ENCODE measurements at regions not wholly inside any gene's neighbourhood (a gene's known extent, or its start where the extent isn't known, plus 50 kb on each side); places are given as distances from the start of the nearest gene placed in this dataset.

GRCh38 chr13:82739881-82740280, 1142.4 kb downstream of the SLITRK1 start:
- H3K27me3 Mint-ChIP-seq: no peaks in the 10 kb centered on the region
- DNase-seq (ENCODE audit: low spot score in 2 of 2) (no peak), ATAC-seq (replicated peaks; ENCODE audit: extremely low read depth, poor library complexity, severe bottlenecking) (no peak)
- H3K27ac Mint-ChIP-seq (ENCODE audit: low read depth): no peak overlapping the region
- H3K36me3 Mint-ChIP-seq (ENCODE audit: insufficient read depth): peaks cover 2% of the 10 kb centered on the region
- H3K9me3 Mint-ChIP-seq: peaks cover 12% of the 10 kb centered on the region
- no peaks in the 10 kb centered on the region for H3K4me1 Mint-ChIP-seq
- no peak overlapping the region for H3K4me3 Mint-ChIP-seq

DNA sequence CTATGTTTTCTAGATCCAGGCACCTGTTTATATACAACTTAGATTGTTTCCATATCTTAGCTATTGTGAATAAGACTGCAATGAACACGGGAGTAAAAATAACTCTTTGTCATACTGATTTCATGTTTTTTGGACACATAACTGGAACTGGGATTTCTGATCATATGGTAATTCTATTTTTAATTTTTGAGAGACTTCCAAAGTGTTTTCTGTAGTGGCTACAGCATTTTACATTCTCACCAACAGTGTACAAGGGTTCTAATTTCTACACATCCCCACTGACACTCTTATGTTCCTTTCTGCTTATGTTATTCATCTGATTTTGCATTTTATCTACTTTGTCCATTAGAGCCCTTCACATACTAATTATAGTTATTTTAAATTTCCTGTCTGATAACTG, 1152.9 kb downstream of the SLITRK1 start:
- no peak overlapping the region for H3K27ac Mint-ChIP-seq (ENCODE audit: low read depth)
- H3K4me3 Mint-ChIP-seq: no peak overlapping the region
- no peaks in the 10 kb centered on the region for H3K27me3 Mint-ChIP-seq
- no peaks in the 10 kb centered on the region for H3K4me1 Mint-ChIP-seq
- H3K9me3 Mint-ChIP-seq: peaks cover 16% of the 10 kb centered on the region
- ATAC-seq (replicated peaks; ENCODE audit: extremely low read depth, poor library complexity, severe bottlenecking) (no peak), DNase-seq (ENCODE audit: low spot score in 2 of 2) (no peak)
- H3K36me3 Mint-ChIP-seq (ENCODE audit: insufficient read depth): no peaks in the 10 kb centered on the region

GRCh38 chr13:82720986-82721385, 1161.3 kb downstream of the SLITRK1 start:
- Mint-ChIP-seq H3K4me3 (no peak overlapping the region), H3K36me3 (ENCODE audit: insufficient read depth) (no peaks in the 10 kb centered on the region), H3K27me3 (no peaks in the 10 kb centered on the region), H3K4me1 (no peaks in the 10 kb centered on the region), H3K9me3 (peaks cover 6% of the 10 kb centered on the region), H3K27ac (ENCODE audit: low read depth) (no peak overlapping the region)
- no peak for DNase-seq (ENCODE audit: low spot score in 2 of 2)
- ATAC-seq (replicated peaks; ENCODE audit: extremely low read depth, poor library complexity, severe bottlenecking): no peak

DNA sequence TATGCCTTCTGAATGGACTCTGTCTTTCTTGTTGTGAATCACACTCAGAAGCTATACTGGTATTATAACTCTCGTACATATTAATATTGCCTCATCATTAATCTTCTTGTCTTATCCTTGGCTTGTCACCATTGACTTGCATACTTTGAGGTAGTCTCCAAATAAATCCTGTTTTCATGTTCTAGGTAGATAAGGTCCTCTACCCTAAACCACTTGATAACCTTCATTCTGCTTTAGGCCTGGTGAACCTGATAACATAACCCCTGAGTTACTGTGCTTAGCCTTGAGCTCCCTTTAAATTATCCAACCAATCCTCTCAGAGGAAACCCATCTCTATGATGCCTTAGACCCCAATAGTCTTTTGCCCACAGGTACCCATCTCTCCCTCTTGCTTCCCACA, 1162.3 kb downstream of the SLITRK1 start:
- H3K36me3 Mint-ChIP-seq (ENCODE audit: insufficient read depth): no peaks in the 10 kb centered on the region

GRCh38 chr13:82717249-82717648, 1165.0 kb downstream of the SLITRK1 start:
- no peak overlapping the region for H3K4me3 Mint-ChIP-seq
- H3K9me3 Mint-ChIP-seq: peaks cover 12% of the 10 kb centered on the region
- DNase-seq (ENCODE audit: low spot score in 2 of 2): no peak
- no peaks in the 10 kb centered on the region for H3K36me3 Mint-ChIP-seq (ENCODE audit: insufficient read depth)
- H3K27me3 Mint-ChIP-seq: no peaks in the 10 kb centered on the region
- H3K4me1 Mint-ChIP-seq: no peaks in the 10 kb centered on the region
- ATAC-seq (replicated peaks; ENCODE audit: extremely low read depth, poor library complexity, severe bottlenecking): no peak
- no peak overlapping the region for H3K27ac Mint-ChIP-seq (ENCODE audit: low read depth)

More for the DNA sequence above, 1162.3 kb downstream of the SLITRK1 start:
- H3K9me3 Mint-ChIP-seq: peaks cover 11% of the 10 kb centered on the region
- DNase-seq (ENCODE audit: low spot score in 2 of 2): no peak
- H3K27me3 Mint-ChIP-seq: no peaks in the 10 kb centered on the region
- H3K4me1 Mint-ChIP-seq: no peaks in the 10 kb centered on the region
- no peak overlapping the region for H3K4me3 Mint-ChIP-seq
- H3K27ac Mint-ChIP-seq (ENCODE audit: low read depth): no peak overlapping the region
- ATAC-seq (replicated peaks; ENCODE audit: extremely low read depth, poor library complexity, severe bottlenecking): no peak

DNA sequence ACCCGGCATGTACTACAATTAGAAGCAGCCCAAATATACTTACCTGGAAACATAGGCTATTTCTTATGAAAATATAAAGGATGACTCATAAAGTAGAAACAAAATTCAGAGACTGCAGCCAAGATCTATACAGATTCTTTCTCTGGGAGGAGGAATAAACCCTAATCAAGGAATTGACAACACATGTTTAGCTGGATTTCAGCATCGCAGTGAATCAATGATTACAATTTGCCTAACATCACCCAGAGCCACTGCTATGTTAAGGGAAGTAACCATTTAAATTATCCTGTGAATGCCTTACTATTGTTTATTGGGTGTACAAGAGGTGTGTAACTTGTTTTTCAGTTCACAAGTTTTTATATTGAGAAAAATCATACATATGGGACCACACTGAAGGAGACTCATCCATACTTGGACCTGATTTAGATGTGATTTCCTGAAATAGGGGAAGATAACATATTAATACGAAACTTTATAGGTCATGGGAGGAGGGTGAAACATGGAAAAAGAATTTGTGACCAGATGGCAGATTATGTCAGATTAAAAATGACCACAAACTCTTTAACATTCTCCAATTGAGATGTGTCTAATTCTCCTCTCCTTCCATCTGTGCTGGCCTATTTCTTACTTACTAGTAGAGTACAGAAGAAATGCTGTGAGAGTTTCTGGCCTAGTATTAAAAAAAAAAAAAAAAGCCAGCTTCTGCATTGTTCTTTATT, 1168.4 kb downstream of the SLITRK1 start:
- DNase-seq (ENCODE audit: low spot score in 2 of 2) (no peak), ATAC-seq (replicated peaks; ENCODE audit: extremely low read depth, poor library complexity, severe bottlenecking) (no peak)
- no peaks in the 10 kb centered on the region for H3K27me3 Mint-ChIP-seq
- no peaks in the 10 kb centered on the region for H3K36me3 Mint-ChIP-seq (ENCODE audit: insufficient read depth)
- H3K9me3 Mint-ChIP-seq: peaks cover 6% of the 10 kb centered on the region
- H3K4me3 Mint-ChIP-seq: no peak overlapping the region
- H3K4me1 Mint-ChIP-seq: no peaks in the 10 kb centered on the region
- H3K27ac Mint-ChIP-seq (ENCODE audit: low read depth): no peak overlapping the region

DNA sequence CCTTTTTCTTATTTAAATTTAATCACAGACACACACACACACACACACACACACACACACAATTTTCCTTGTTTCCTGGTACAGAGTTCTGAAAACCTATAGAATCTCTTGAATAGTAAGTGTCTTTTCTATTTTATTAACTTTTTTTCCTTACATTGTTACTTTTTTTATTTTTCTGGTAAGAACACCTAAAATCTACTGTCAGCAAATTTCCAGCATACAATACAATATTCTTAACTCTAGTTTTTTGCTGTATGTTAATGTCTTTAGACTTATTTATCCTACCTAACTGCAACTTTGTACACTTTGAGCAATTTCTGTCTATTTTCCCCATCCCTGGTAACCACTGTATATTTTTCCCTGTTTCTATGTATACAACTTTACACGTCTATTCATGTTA, 1179.8 kb downstream of the SLITRK1 start:
- H3K9me3 Mint-ChIP-seq: peaks cover 6% of the 10 kb centered on the region
- H3K36me3 Mint-ChIP-seq (ENCODE audit: insufficient read depth): peaks cover 2% of the 10 kb centered on the region
- H3K27ac Mint-ChIP-seq (ENCODE audit: low read depth): no peak overlapping the region

GRCh38 chr13:82701020-82701419, 1181.3 kb downstream of the SLITRK1 start:
- H3K4me1 Mint-ChIP-seq: no peaks in the 10 kb centered on the region
- H3K27ac Mint-ChIP-seq (ENCODE audit: low read depth): no peak overlapping the region
- no peaks in the 10 kb centered on the region for H3K27me3 Mint-ChIP-seq

More for the DNA sequence above, 1179.8 kb downstream of the SLITRK1 start:
- H3K4me1 Mint-ChIP-seq: no peaks in the 10 kb centered on the region
- ATAC-seq (replicated peaks; ENCODE audit: extremely low read depth, poor library complexity, severe bottlenecking) (no peak), DNase-seq (ENCODE audit: low spot score in 2 of 2) (no peak)
- no peaks in the 10 kb centered on the region for H3K27me3 Mint-ChIP-seq
- H3K4me3 Mint-ChIP-seq: no peak overlapping the region

DNA sequence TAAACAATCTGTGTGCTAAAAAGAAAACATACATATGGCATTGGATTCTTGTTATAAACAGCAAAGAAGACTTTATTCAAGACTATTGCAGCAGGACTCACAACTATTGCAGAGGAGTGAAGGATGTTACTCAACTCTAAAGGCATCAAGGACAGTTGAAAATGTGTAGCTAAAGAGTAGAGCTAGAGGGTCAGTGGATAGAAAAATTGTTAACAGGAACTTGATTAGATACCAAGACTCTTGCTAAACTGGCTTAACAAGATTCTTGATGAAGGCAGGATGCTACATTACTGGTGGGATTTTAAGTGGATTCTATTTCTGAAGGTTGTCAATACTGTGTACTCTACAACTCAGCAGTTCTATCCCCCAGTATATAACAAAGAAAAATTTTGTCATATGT, 1183.3 kb downstream of the SLITRK1 start:
- no peak for DNase-seq (ENCODE audit: low spot score in 2 of 2)
- no peaks in the 10 kb centered on the region for H3K36me3 Mint-ChIP-seq (ENCODE audit: insufficient read depth)

More at GRCh38 chr13:82701020-82701419, 1181.3 kb downstream of the SLITRK1 start:
- no peak for DNase-seq (ENCODE audit: low spot score in 2 of 2)
- ATAC-seq (replicated peaks; ENCODE audit: extremely low read depth, poor library complexity, severe bottlenecking): no peak
- Mint-ChIP-seq H3K9me3 (no peaks in the 10 kb centered on the region), H3K4me3 (no peak overlapping the region), H3K36me3 (ENCODE audit: insufficient read depth) (peaks cover under 1% of the 10 kb centered on the region)

GRCh38 chr13:82698383-82698782, 1183.9 kb downstream of the SLITRK1 start:
- Mint-ChIP-seq H3K36me3 (ENCODE audit: insufficient read depth) (no peaks in the 10 kb centered on the region), H3K27me3 (no peaks in the 10 kb centered on the region), H3K4me3 (no peak overlapping the region), H3K4me1 (no peaks in the 10 kb centered on the region), H3K9me3 (no peaks in the 10 kb centered on the region), H3K27ac (ENCODE audit: low read depth) (no peak overlapping the region)
- ATAC-seq (replicated peaks; ENCODE audit: extremely low read depth, poor library complexity, severe bottlenecking) (no peak), DNase-seq (ENCODE audit: low spot score in 2 of 2) (no peak)

More for the DNA sequence above, 1183.3 kb downstream of the SLITRK1 start:
- Mint-ChIP-seq H3K27ac (ENCODE audit: low read depth) (no peak overlapping the region), H3K9me3 (no peaks in the 10 kb centered on the region), H3K4me3 (no peak overlapping the region), H3K4me1 (no peaks in the 10 kb centered on the region), H3K27me3 (no peaks in the 10 kb centered on the region)
- ATAC-seq (replicated peaks; ENCODE audit: extremely low read depth, poor library complexity, severe bottlenecking): no peak

DNA sequence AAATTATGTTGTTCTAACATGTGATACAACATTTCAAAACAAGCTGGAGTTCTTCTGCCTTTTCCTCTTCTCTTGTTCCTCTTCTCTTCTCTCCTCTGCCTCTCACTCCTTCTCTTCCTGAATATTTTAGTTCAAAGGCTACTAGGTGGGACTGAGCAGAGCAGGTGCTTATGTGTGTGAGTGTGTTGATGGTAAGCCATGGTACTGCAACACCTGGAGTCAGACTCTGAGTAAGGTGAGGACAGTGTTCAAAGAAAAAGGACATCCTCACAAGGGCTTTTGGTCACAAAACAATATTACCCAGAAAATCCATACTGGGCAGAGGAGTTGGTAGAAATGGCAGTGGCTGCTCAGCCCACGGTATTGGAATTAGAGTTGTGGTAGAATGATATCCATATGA, 1188.7 kb downstream of the SLITRK1 start:
- H3K27ac Mint-ChIP-seq (ENCODE audit: low read depth): no peak overlapping the region
- ATAC-seq (replicated peaks; ENCODE audit: extremely low read depth, poor library complexity, severe bottlenecking): no peak
- H3K4me3 Mint-ChIP-seq: no peak overlapping the region
- no peak for DNase-seq (ENCODE audit: low spot score in 2 of 2)
- no peaks in the 10 kb centered on the region for H3K9me3 Mint-ChIP-seq
- no peaks in the 10 kb centered on the region for H3K36me3 Mint-ChIP-seq (ENCODE audit: insufficient read depth)
- H3K4me1 Mint-ChIP-seq: peaks cover 12% of the 10 kb centered on the region
- no peaks in the 10 kb centered on the region for H3K27me3 Mint-ChIP-seq

GRCh38 chr13:82688400-82688994, 1193.8 kb downstream of the SLITRK1 start:
- Mint-ChIP-seq H3K9me3 (no peaks in the 10 kb centered on the region), H3K27ac (ENCODE audit: low read depth) (peak overlapping the region; percentile 88), H3K27me3 (no peaks in the 10 kb centered on the region), H3K4me3 (peak overlapping the region; percentile 73), H3K4me1 (peaks cover 26% of the 10 kb centered on the region), H3K36me3 (ENCODE audit: insufficient read depth) (no peaks in the 10 kb centered on the region)
- no peak for DNase-seq (ENCODE audit: low spot score in 2 of 2)
- peak; percentile 51 for ATAC-seq (replicated peaks; ENCODE audit: extremely low read depth, poor library complexity, severe bottlenecking)

DNA sequence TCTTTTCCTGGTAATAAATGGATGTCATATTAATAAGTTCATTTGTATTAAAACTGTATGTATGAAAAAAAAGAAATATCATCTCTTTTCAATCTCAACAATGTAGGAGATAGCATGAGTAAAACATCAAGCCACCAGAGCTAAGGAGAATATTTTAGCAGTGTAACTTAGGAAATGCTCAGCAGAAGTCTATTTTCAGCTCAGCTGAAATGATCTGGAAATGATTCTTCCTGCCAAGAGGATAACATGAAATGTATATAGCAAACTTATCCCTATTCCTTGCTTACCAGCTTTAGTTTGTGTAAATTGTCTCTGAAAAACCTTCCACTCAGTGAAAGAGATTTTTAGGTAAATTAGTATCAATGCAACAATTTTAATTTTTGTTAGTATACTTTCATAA, 1194.4 kb downstream of the SLITRK1 start:
- peaks cover 26% of the 10 kb centered on the region for H3K4me1 Mint-ChIP-seq
- no peaks in the 10 kb centered on the region for H3K27me3 Mint-ChIP-seq
- H3K4me3 Mint-ChIP-seq: peak overlapping the region; percentile 73
- no peak for ATAC-seq (replicated peaks; ENCODE audit: extremely low read depth, poor library complexity, severe bottlenecking)
- H3K36me3 Mint-ChIP-seq (ENCODE audit: insufficient read depth): no peaks in the 10 kb centered on the region
- DNase-seq (ENCODE audit: low spot score in 2 of 2): no peak
- no peaks in the 10 kb centered on the region for H3K9me3 Mint-ChIP-seq
- peak overlapping the region; percentile 88 for H3K27ac Mint-ChIP-seq (ENCODE audit: low read depth)
